IPS-18a (cell line): ENCODE measurements at regions not wholly inside any gene's neighbourhood (a gene's known extent, or its start where the extent isn't known, plus 50 kb on each side); places are given as distances from the start of the nearest gene placed in this dataset.
"Not testable (repeated sequence)": the region's sequence is repeated elsewhere in the genome, so short reads cannot be mapped to it uniquely, and the experiment has no call there.

ENCODE experiments used
- H3K27ac ChIP-seq: one replicate; pipeline ENCODE4 v1.5.1; 2013; ENCODE audit warnings: low read length
- H3K27me3 ChIP-seq: one replicate; pipeline ENCODE4 v1.6.1; 2013; ENCODE audit warnings: mild to moderate bottlenecking, low read length; ENCODE audit not compliant: control insufficient read depth, insufficient read depth
- H3K36me3 ChIP-seq: one replicate; pipeline ENCODE4 v1.6.1; 2013; ENCODE audit warnings: low read depth, low read length; ENCODE audit not compliant: control insufficient read depth
- H3K4me1 ChIP-seq: one replicate; pipeline ENCODE4 v1.6.1; 2013; ENCODE audit warnings: low read depth, low read length; ENCODE audit not compliant: control insufficient read depth
- H3K4me3 ChIP-seq: one replicate; pipeline ENCODE4 v1.5.1; 2013; ENCODE audit warnings: low read length
- H3K9ac ChIP-seq: one replicate; pipeline ENCODE4 v1.6.1; 2013; ENCODE audit warnings: mild to moderate bottlenecking, low read length, moderate library complexity
- H3K9me3 ChIP-seq: one replicate; pipeline ENCODE4 v1.6.1; 2013; ENCODE audit warnings: low read depth, low read length; ENCODE audit not compliant: control insufficient read depth

DNA sequence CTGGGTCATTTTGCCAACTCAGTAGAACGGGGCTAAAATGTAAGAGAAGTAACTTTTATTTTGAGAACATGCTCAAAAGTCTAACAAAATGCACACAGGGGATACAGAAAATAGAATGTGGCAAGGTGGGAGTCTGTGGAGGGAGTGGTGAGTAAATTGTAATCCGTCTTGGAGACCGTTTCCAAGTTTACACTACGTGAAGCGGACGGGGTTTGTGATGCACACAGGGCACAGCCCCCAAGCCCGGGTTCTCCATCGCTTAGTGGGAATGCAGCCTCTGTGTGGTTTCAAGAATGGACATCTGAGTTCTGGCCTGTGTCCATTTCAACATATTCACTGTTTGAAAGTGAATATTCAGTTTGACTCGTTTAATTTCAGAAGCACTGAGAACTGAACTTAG lies 65.0 kb upstream of the TMEM18 start:
- no peak overlapping the region for H3K27ac ChIP-seq
- H3K4me1 ChIP-seq, result peaks cover 22% of the 10 kb centered on the region

DNA sequence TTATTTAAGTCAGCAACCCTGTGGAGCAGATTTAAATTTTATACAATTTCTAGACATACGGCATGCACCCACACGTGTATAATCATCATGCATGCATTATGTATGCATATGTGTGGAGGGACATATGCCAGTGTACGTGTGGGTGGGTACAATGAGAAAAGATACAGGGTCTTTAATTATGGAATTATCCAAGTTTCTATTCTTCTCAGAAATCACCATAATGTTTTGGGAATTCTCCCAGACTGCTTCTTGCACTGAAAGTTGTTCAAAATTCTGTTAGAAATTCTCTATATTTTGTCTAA lies 63.9 kb upstream of the TMEM18 start:
- Histone ChIP-seq H3K4me1 (peaks cover 22% of the 10 kb centered on the region), H3K27me3 (no peaks in the 10 kb centered on the region), H3K9me3 (no peaks in the 10 kb centered on the region), H3K9ac (peak overlapping the region; percentile 18), H3K27ac (no peak overlapping the region), H3K36me3 (no peaks in the 10 kb centered on the region), H3K4me3 (peak overlapping the region; percentile 78)

More for the DNA sequence above, 65.0 kb upstream of the TMEM18 start:
- Histone ChIP-seq H3K9me3 (no peaks in the 10 kb centered on the region), H3K9ac (no peak overlapping the region), H3K27me3 (no peaks in the 10 kb centered on the region), H3K4me3 (peak overlapping the region; percentile 78), H3K36me3 (no peaks in the 10 kb centered on the region)

DNA sequence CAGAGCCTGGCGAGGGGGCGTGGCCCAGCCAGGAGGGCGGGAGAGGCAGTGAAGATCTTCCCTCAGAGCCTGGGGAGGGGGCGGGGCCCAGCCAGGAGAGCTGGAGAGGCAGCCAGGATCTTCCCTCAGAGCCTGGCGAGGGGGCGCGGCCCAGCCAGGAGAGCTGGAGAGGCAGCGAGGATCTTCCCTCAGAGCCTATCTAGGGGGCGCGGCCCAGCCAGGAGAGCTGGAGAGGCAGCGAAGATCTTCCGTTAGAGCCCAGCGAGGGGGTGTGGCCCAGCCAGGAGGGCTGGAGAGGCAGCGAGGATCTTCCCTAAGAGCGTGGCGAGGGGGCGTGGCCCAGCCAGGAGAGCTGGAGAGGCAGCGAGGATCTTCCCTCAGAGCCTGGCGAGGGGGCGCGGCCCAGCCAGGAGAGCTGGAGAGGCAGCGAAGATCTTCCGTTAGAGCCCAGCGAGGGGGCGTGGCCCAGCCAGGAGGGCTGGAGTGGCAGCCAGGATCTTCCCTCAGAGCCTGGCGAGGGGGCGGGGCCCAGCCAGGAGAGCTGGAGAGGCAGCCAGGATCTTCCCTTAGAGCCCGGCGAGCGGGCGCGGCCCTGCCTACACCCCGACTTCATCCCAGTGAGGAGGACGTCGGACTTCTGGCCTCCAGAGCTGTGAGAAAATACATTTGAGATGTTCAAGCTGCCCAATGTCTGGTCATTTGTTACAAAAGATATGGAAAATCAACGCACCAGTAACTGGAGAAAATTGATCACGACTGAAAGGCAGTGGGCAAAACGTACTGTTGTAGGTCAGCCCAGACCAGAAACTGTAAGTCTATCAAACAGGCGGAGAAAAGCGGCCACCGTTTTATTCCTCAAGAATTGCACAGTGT lies 63.4 kb upstream of the TMEM18 start:
- not testable (repeated sequence) for H3K36me3 ChIP-seq, H3K27ac ChIP-seq, H3K9me3 ChIP-seq, H3K27me3 ChIP-seq
- Histone ChIP-seq H3K4me1 (peaks cover 26% of the 10 kb centered on the region), H3K9ac (peak overlapping the region; percentile 18), H3K4me3 (peak overlapping the region; percentile 78)

DNA sequence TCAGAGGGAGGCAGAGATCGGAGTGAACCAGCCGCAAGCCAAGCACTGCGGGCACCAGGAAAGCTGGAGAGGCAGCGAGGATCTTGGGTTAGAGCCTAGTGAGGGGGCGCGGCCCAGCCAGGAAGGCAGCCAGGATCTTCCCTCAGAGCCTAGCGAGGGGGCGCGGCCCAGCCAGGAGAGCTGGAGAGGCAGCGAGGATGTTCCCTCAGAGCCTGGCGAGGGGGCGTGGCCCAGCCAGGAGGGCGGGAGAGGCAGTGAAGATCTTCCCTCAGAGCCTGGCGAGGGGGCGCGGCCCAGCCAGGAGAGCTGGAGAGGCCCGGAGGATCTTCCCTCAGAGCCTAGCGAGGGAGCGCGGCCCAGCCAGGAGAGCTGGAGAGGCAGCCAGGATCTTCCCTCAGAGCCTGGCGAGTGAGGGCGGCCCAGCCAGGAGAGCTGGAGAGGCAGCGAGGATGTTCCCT lies 62.7 kb upstream of the TMEM18 start:
- H3K4me3 ChIP-seq, result peak overlapping the region; percentile 78
- H3K9me3 ChIP-seq, H3K27me3 ChIP-seq, H3K36me3 ChIP-seq, H3K27ac ChIP-seq: not testable (repeated sequence)
- H3K9ac ChIP-seq, result peak overlapping the region; percentile 25
- peaks cover 31% of the 10 kb centered on the region for H3K4me1 ChIP-seq

DNA sequence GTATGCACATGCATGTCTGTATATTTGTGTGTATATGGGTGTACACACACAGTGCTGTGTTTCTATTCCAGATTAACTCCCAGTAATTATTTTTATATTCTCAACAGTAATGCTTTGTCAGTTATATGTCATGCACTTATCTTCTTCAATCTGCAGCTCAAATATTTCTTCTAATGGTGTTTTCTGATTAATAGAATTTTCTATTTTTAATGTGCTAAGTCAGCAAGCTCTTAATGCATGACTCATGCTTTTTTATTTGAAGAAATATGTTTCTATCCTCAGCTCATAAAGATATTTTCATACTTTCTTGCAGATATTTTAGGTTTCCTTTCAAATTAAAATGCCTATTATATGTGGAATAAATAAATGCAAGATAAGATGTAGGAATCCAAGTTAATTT lies 59.7 kb upstream of the TMEM18 start:
- Histone ChIP-seq H3K4me3 (no peak overlapping the region), H3K9me3 (no peaks in the 10 kb centered on the region), H3K27me3 (no peaks in the 10 kb centered on the region), H3K36me3 (no peaks in the 10 kb centered on the region), H3K27ac (no peak overlapping the region), H3K4me1 (peaks cover 24% of the 10 kb centered on the region), H3K9ac (no peak overlapping the region)

DNA sequence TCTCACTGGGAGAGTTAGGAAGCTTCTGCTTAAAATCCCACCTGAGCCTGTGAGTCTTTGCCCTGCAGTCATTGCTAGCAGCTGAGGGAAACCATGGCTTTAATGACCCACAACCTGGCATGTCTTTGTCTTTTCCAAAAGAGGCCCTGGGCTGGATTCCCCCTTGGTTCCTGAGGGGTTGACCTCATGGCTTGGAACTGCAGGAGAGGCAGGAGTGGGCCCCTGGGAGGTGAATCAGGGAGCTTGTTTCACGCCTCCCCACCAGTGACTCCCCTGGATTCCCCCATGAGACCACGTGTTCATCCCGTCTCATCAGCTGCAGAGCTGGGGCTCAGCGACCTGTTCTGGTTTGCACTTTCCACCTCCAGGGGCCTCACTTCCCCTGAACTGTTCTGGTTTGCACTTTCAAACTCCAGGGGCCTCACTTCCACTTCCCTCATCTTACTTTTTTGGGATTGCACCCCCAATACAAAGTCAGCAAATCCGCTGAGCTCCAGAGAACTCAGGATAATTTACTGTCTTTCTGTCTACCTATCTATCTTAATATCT lies 58.5 kb upstream of the TMEM18 start:
- no peaks in the 10 kb centered on the region for H3K9me3 ChIP-seq
- H3K36me3 ChIP-seq, result no peaks in the 10 kb centered on the region
- no peak overlapping the region for H3K27ac ChIP-seq
- no peaks in the 10 kb centered on the region for H3K27me3 ChIP-seq
- H3K9ac ChIP-seq, result no peak overlapping the region
- no peak overlapping the region for H3K4me3 ChIP-seq
- peaks cover 13% of the 10 kb centered on the region for H3K4me1 ChIP-seq

DNA sequence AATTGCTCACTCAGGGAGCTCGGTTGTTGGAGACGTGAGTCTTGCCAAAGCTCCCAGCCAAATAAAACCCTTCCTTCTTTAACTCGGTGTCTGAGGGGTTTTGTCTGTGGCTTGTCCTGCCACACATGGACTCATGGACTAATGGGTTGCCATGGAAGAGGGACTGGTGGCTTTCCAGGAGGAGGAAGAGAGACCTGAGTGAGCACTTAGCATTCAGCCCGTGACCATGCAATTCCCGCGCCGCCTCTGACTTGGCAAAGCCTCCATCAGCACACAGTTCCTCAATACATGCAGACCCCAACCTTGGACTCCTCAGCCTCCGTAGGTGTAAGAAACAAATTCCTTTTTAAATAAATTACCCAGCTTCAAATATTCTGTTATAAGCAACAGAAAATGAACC lies 57.3 kb upstream of the TMEM18 start:
- peaks cover 22% of the 10 kb centered on the region for H3K4me1 ChIP-seq

DNA sequence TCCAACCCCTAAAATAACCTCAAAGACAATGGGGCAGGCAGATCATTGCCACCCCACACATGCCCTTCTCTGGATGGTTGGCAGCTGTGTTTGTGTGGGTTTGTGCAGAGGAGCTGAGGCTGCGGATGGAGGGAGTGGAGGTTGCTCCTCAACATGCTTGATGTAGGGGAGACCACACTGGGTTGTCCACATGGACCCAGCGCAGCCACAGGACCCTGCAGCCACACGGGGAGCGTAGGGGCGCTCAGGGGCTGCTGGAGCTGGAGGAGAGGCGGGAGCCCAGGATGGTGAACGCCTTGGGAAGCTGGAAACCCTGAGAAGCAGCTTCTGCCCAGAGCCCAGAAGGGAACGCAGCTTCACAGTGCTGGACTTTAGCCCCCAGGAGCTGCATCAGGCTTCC lies 56.3 kb upstream of the TMEM18 start:
- Histone ChIP-seq H3K27me3 (no peaks in the 10 kb centered on the region), H3K9ac (no peak overlapping the region), H3K36me3 (no peaks in the 10 kb centered on the region), H3K27ac (no peak overlapping the region), H3K9me3 (no peaks in the 10 kb centered on the region), H3K4me3 (no peak overlapping the region), H3K4me1 (peaks cover 27% of the 10 kb centered on the region)

More for the DNA sequence above, 57.3 kb upstream of the TMEM18 start:
- H3K4me3 ChIP-seq, result no peak overlapping the region
- H3K9ac ChIP-seq, result no peak overlapping the region
- no peak overlapping the region for H3K27ac ChIP-seq
- H3K36me3 ChIP-seq, result no peaks in the 10 kb centered on the region
- no peaks in the 10 kb centered on the region for H3K9me3 ChIP-seq
- no peaks in the 10 kb centered on the region for H3K27me3 ChIP-seq

DNA sequence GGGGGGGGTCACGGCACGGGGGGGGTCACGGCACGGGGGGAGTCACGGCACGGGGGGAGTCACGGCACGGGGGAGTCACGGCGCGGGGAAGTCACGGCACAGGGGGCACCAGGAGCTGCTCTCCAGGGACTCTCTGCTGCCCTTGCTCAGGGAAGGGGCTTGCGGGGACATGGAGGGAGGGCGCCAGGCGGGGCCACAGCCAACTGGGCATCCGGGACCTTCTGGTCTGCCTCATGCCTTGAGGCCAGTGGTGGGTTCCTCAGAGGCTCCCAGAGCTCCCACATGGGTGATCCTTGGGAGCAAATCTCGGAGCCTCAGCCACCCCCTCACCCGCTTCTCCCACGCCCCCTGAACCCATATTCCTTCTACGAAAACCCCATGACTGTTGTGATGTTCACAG lies 55.8 kb upstream of the TMEM18 start:
- peaks cover 28% of the 10 kb centered on the region for H3K4me1 ChIP-seq
- no peak overlapping the region for H3K27ac ChIP-seq
- no peaks in the 10 kb centered on the region for H3K36me3 ChIP-seq
- H3K27me3 ChIP-seq, result no peaks in the 10 kb centered on the region
- no peak overlapping the region for H3K9ac ChIP-seq
- no peak overlapping the region for H3K4me3 ChIP-seq
- H3K9me3 ChIP-seq, result no peaks in the 10 kb centered on the region

DNA sequence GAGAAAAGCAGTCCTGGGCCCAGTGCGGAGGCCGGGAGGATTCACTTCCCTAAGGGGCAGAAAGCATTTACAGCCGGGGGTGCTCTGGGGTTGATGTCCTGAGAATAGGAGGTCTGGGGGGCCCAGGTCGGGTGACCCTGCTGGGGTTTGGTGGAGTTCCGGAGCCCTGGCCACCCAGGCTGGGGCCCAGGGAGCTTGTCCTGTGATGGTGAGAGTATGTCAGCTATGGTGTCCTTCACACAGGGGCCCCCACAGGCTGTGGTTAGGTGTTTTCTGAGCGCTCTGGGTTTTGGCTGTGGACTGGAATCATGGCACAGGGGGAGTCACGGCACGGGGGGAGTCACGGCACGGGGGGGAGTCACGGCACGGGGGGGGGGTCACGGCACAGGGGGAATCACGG lies 54.5 kb upstream of the TMEM18 start:
- Histone ChIP-seq H3K27ac (no peak overlapping the region), H3K4me1 (peaks cover 28% of the 10 kb centered on the region), H3K27me3 (no peaks in the 10 kb centered on the region), H3K9me3 (no peaks in the 10 kb centered on the region), H3K4me3 (no peak overlapping the region), H3K36me3 (no peaks in the 10 kb centered on the region), H3K9ac (no peak overlapping the region)

DNA sequence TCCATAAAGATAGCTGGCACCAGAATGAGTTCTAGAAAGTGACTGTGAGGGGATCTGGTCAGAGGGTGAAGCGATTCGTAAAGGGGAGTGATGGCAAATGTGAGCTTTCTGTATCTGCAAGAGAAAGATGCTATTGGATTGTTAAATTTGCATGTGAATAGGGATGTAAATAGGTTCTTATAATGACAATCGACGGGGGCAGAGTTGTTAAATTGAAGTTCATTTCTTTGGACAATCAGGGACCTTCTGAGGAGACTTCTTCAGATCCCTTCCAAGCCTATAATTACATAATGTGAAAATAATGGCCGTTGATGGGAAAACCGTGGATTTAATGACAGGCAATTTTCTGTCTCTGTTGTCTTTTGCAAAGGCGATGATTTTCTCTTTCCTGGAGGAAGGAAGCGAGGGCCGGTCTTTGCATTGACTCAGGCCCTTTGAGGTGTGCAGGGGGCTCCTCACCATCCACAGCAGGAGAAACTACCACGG lies 52.2 kb upstream of the TMEM18 start:
- Histone ChIP-seq H3K4me3 (peak overlapping the region; percentile 41), H3K27ac (peak overlapping the region; percentile 85), H3K9me3 (no peaks in the 10 kb centered on the region), H3K27me3 (no peaks in the 10 kb centered on the region), H3K4me1 (peaks cover 19% of the 10 kb centered on the region), H3K36me3 (no peaks in the 10 kb centered on the region), H3K9ac (peak overlapping the region; percentile 54)

DNA sequence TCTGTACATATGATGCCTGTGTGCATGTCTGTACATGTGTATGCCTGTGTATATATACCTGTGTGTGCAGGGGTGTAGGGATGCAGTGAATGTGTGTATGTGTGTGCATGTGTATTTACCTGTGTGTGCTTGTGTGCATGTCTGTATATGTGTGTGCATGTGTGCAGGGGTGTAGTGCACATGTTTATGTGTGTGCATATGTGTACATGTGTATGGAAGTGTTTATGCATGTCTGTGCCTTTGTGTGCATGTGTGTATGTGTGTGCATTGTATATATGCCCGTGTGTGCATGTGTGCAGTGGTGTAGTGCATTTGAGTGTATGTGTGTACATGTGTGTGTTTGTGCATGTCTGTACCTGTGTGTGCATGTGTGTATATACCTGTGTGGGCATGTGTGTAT lies 51.0 kb upstream of the TMEM18 start:
- no peaks in the 10 kb centered on the region for H3K36me3 ChIP-seq
- peaks cover 24% of the 10 kb centered on the region for H3K4me1 ChIP-seq
- no peaks in the 10 kb centered on the region for H3K27me3 ChIP-seq
- H3K4me3 ChIP-seq, result no peak overlapping the region
- no peak overlapping the region for H3K9ac ChIP-seq
- H3K27ac ChIP-seq, result no peak overlapping the region
- H3K9me3 ChIP-seq, result no peaks in the 10 kb centered on the region
